ENCODE measurements at regions not wholly inside any gene's neighbourhood (a gene's known extent, or its start where the extent isn't known, plus 50 kb on each side); places are given as distances from the start of the nearest gene placed in this dataset.

DNA sequence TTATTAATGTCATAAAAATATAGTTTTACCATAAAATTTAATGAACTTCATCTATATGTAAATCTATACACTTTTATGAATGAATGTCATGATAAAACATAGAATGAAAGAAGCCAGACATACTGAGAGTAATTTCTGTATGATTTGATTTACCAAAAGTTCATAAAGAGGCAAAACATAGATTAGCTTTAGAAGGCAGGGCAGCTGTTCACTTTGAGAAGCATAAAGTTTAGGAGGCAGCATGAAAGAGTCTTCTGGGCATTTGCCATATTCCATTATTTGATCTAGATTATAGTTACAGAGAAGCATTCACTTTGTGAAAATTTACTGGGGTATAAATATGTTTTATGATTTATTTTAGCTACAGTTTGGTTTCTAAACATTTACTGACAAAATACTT lies 487.2 kb downstream of the ANKRD7 start:
- intact Hi-C loops (cut with micrococcal nuclease; ENCODE audit: unreplicated experiment), result no loop called here
- ChIA-PET CTCF (no interaction called here), POLR2A (ENCODE audit: low non-redundant PET) (interaction anchor here (0.6 kb wide), 1 partner anchor 50 kb away, joined by 3 read pairs; no protein-coding TSS in a partner anchor)
- Histone ChIP-seq H3K4me1 (ENCODE audit: insufficient read depth, low read length, poor library complexity, severe bottlenecking) (no peaks in the 10 kb centered on the region), H3K27ac (ENCODE audit: low read depth, low read length, poor library complexity, severe bottlenecking) (no peak overlapping the region), H3K4me3 (ENCODE audit: low read depth, low read length, poor library complexity, severe bottlenecking) (no peak overlapping the region), H3K9me3 (ENCODE audit: low read depth, low read length, poor library complexity, severe bottlenecking) (no peaks in the 10 kb centered on the region), H3K27me3 (replicated peaks; ENCODE audit: insufficient read depth, low read depth, low read length, poor library complexity) (no peaks in the 10 kb centered on the region), H3K36me3 (ENCODE audit: insufficient read depth, low read length, poor library complexity, severe bottlenecking) (no peaks in the 10 kb centered on the region)
- no TSS peak for BruUV-seq (replicated peaks)
- DNase-seq (ENCODE audit: low spot score), result no peak
- no peak for TF ChIP-seq EZH2 (IDR thresholded peaks at IDR 0.05; ENCODE audit: borderline replicate concordance, low read depth, low read length, poor library complexity, severe bottlenecking)
- TF ChIP-seq, protein P1, sequence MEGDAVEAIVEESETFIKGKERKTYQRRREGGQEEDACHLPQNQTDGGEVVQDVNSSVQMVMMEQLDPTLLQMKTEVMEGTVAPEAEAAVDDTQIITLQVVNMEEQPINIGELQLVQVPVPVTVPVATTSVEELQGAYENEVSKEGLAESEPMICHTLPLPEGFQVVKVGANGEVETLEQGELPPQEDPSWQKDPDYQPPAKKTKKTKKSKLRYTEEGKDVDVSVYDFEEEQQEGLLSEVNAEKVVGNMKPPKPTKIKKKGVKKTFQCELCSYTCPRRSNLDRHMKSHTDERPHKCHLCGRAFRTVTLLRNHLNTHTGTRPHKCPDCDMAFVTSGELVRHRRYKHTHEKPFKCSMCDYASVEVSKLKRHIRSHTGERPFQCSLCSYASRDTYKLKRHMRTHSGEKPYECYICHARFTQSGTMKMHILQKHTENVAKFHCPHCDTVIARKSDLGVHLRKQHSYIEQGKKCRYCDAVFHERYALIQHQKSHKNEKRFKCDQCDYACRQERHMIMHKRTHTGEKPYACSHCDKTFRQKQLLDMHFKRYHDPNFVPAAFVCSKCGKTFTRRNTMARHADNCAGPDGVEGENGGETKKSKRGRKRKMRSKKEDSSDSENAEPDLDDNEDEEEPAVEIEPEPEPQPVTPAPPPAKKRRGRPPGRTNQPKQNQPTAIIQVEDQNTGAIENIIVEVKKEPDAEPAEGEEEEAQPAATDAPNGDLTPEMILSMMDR (conservative IDR thresholded peaks at IDR 0.05; ENCODE audit: low read depth, low read length), result no peak

DNA sequence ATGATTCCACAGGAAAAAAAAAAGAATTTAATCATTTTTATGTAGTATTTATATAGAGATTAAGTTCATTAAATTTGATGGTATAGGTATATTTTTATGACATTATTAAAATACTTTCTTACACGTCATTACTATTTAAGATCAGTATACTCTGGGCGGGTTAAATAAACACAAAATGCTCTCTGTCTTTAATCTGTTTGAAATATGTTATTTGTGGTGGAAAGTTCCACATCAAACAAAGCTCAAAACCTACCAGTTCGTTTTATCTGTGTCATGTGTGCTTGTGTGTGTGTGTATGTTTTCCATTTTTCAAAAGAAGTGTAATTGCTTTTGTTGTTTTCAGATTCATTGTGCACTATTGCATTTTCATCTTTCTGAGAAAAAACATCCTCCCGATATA lies 488.5 kb downstream of the ANKRD7 start:
- intact Hi-C loops (cut with micrococcal nuclease; ENCODE audit: unreplicated experiment), result no loop called here
- Histone ChIP-seq H3K27ac (ENCODE audit: low read depth, low read length, poor library complexity, severe bottlenecking) (no peak overlapping the region), H3K4me1 (ENCODE audit: insufficient read depth, low read length, poor library complexity, severe bottlenecking) (no peaks in the 10 kb centered on the region), H3K9me3 (ENCODE audit: low read depth, low read length, poor library complexity, severe bottlenecking) (no peaks in the 10 kb centered on the region), H3K4me3 (ENCODE audit: low read depth, low read length, poor library complexity, severe bottlenecking) (no peak overlapping the region), H3K36me3 (ENCODE audit: insufficient read depth, low read length, poor library complexity, severe bottlenecking) (no peaks in the 10 kb centered on the region), H3K27me3 (replicated peaks; ENCODE audit: insufficient read depth, low read depth, low read length, poor library complexity) (no peaks in the 10 kb centered on the region)
- BruUV-seq (replicated peaks), result no TSS peak
- ChIA-PET CTCF (no interaction called here), POLR2A (ENCODE audit: low non-redundant PET) (no interaction called here)
- TF ChIP-seq, protein P1 (conservative IDR thresholded peaks at IDR 0.05; ENCODE audit: low read depth, low read length), result no peak
- no peak for TF ChIP-seq EZH2 (IDR thresholded peaks at IDR 0.05; ENCODE audit: borderline replicate concordance, low read depth, low read length, poor library complexity, severe bottlenecking)
- no peak for DNase-seq (ENCODE audit: low spot score)

DNA sequence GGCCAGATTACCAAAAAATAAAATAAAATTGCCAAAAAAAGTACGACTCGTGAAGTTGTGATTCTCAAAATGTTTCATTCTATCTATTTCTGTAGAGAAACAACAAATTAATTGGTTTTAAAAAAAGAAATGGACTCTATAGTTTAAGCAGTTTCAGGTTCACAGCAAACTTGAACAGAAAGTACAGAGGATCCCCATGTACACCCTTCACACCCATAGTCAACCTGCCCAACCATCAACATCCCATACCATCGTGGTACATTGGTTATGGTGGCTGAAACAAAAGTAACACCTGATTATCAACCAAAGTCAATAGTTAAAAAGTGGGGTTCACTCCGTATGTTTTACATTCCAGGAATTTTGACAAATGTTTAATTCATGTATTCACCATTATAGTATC lies 496.1 kb downstream of the ANKRD7 start:
- no TSS peak for BruUV-seq (replicated peaks)

More for the DNA sequence above, 496.1 kb downstream of the ANKRD7 start:
- Histone ChIP-seq H3K36me3 (ENCODE audit: insufficient read depth, low read length, poor library complexity, severe bottlenecking) (no peaks in the 10 kb centered on the region), H3K27me3 (replicated peaks; ENCODE audit: insufficient read depth, low read depth, low read length, poor library complexity) (no peaks in the 10 kb centered on the region), H3K4me1 (ENCODE audit: insufficient read depth, low read length, poor library complexity, severe bottlenecking) (no peaks in the 10 kb centered on the region), H3K27ac (ENCODE audit: low read depth, low read length, poor library complexity, severe bottlenecking) (no peak overlapping the region), H3K4me3 (ENCODE audit: low read depth, low read length, poor library complexity, severe bottlenecking) (no peak overlapping the region), H3K9me3 (ENCODE audit: low read depth, low read length, poor library complexity, severe bottlenecking) (no peaks in the 10 kb centered on the region)
- intact Hi-C loops (cut with micrococcal nuclease; ENCODE audit: unreplicated experiment), result no loop called here
- DNase-seq (ENCODE audit: low spot score), result no peak
- TF ChIP-seq, protein P1 (conservative IDR thresholded peaks at IDR 0.05; ENCODE audit: low read depth, low read length), result no peak
- TF ChIP-seq EZH2 (IDR thresholded peaks at IDR 0.05; ENCODE audit: borderline replicate concordance, low read depth, low read length, poor library complexity, severe bottlenecking), result no peak
- ChIA-PET CTCF (no interaction called here), POLR2A (ENCODE audit: low non-redundant PET) (no interaction called here)

All from A673 (cell line).